GM23338 (cell line): ENCODE measurements at regions not wholly inside any gene's neighbourhood (a gene's known extent, or its start where the extent isn't known, plus 50 kb on each side); places are given as distances from the start of the nearest gene placed in this dataset.

ENCODE experiments used
- ATAC-seq: fragments of 200-7000 bp; cut with Tn5 transposase; 3 replicates; pipeline ENCODE4 v1.9.1; 2020
- DNase-seq: peaks from one replicate; pipeline ENCODE4 v3.0.0-alpha.2; 2015; ENCODE audit warnings: low spot score
- H2AFZ ChIP-seq: fragments of 200-600 bp; sonication (generic); 2 replicates; pipeline ENCODE4 v1.8.0; 2016; ENCODE audit warnings: antibody characterized with exemption, mild to moderate bottlenecking, moderate library complexity
- H3F3A ChIP-seq: fragments of 200-600 bp; sonication (generic); replicated peaks from 2 replicates; pipeline ENCODE4 v1.8.0; 2017; ENCODE audit warnings: antibody characterized with exemption, mixed run types, low read depth
- H3K27ac ChIP-seq: fragments of 200-600 bp; sonication (generic); 2 replicates; pipeline ENCODE4 v1.6.1; 2016; ENCODE audit warnings: low read depth
- H3K27me3 ChIP-seq: fragments of 200-600 bp; sonication (generic); 2 replicates; pipeline ENCODE4 v1.8.0; 2016; ENCODE audit warnings: mild to moderate bottlenecking, mixed run types, moderate library complexity; ENCODE audit not compliant: insufficient read depth
- H3K36me3 ChIP-seq: fragments of 200-600 bp; sonication (generic); 2 replicates; pipeline ENCODE4 v1.8.0; 2016; ENCODE audit warnings: mild to moderate bottlenecking; ENCODE audit not compliant: insufficient read depth
- H3K4me1 ChIP-seq: fragments of 200-600 bp; sonication (generic); 2 replicates; pipeline ENCODE4 v1.8.0; 2016; ENCODE audit warnings: mild to moderate bottlenecking, moderate library complexity; ENCODE audit not compliant: insufficient read depth
- H3K4me2 ChIP-seq: fragments of 200-600 bp; sonication (generic); 2 replicates; pipeline ENCODE4 v1.7.1; 2017; ENCODE audit warnings: mixed run types
- H3K4me3 ChIP-seq: fragments of 200-600 bp; sonication (generic); 2 replicates; pipeline ENCODE4 v1.6.1; 2016; ENCODE audit warnings: mixed run types
- H3K79me2 ChIP-seq: fragments of 200-600 bp; sonication (generic); replicated peaks from 2 replicates; pipeline ENCODE4 v1.8.0; 2017; ENCODE audit warnings: mild to moderate bottlenecking; ENCODE audit not compliant: insufficient read depth
- H3K9me2 ChIP-seq: fragments of 200-600 bp; sonication (generic); 2 replicates; pipeline ENCODE4 v1.8.0; 2017; ENCODE audit not compliant: insufficient read depth
- H4K20me1 ChIP-seq: fragments of 200-600 bp; sonication (generic); replicated peaks from 2 replicates; pipeline ENCODE4 v1.8.0; 2017; ENCODE audit warnings: mild to moderate bottlenecking; ENCODE audit not compliant: insufficient read depth
- H3K27ac Mint-ChIP-seq: 2 replicates; pipeline ENCODE4 v1.8.0; 2020; ENCODE audit warnings: inconsistent platforms, mild to moderate bottlenecking, moderate library complexity, mixed read lengths
- H3K27me3 Mint-ChIP-seq: 3 replicates; pipeline ENCODE4 v1.8.0; 2022; ENCODE audit warnings: low read depth, mild to moderate bottlenecking, moderate library complexity, mixed read lengths, inconsistent platforms; ENCODE audit not compliant: insufficient read depth, poor library complexity
- H3K36me3 Mint-ChIP-seq: 3 replicates; pipeline ENCODE4 v1.8.0; 2021; ENCODE audit warnings: low read depth, mild to moderate bottlenecking, inconsistent platforms, moderate library complexity, mixed read lengths
- H3K4me1 Mint-ChIP-seq: 3 replicates; pipeline ENCODE4 v1.8.0; 2020; ENCODE audit warnings: mild to moderate bottlenecking, inconsistent platforms, mixed read lengths
- H3K4me3 Mint-ChIP-seq: 3 replicates; pipeline ENCODE4 v1.8.0; 2021; ENCODE audit warnings: moderate library complexity, mild to moderate bottlenecking, inconsistent platforms, mixed read lengths
- H3K9me3 Mint-ChIP-seq: 3 replicates; pipeline ENCODE4 v1.8.0; 2020; ENCODE audit warnings: moderate library complexity, mild to moderate bottlenecking, inconsistent platforms, mixed read lengths
- CREB1 ChIP-seq: fragments of 250-450 bp; sonication (Bioruptor Pico); IDR thresholded peaks from 2 replicates; pipeline ENCODE4 v1.5.0; 2020; ENCODE audit warnings: low read depth, mild to moderate bottlenecking, moderate library complexity
- EZH2 ChIP-seq: fragments of 200-600 bp; sonication (generic); IDR thresholded peaks from one replicate; pipeline ENCODE4 v1.8.0; 2017; ENCODE audit warnings: antibody characterized with exemption, mild to moderate bottlenecking, low read depth; ENCODE audit not compliant: unreplicated experiment
- EZH2phosphoT487 ChIP-seq: fragments of 200-600 bp; sonication (generic); IDR thresholded peaks from one replicate; pipeline ENCODE4 v1.8.1; 2018; ENCODE audit warnings: antibody characterized with exemption; ENCODE audit not compliant: unreplicated experiment
- JUNB ChIP-seq: IDR thresholded peaks from one replicate; pipeline ENCODE4 v1.6.1; 2016; ENCODE audit warnings: antibody characterized with exemption; ENCODE audit not compliant: unreplicated experiment
- NANOG ChIP-seq: IDR thresholded peaks from 2 replicates; pipeline ENCODE4 v1.6.1; 2016; ENCODE audit warnings: antibody characterized with exemption, borderline replicate concordance
- POLR2AphosphoS5 ChIP-seq: IDR thresholded peaks from 2 replicates; pipeline ENCODE4 v1.6.1; 2016; ENCODE audit warnings: antibody characterized with exemption, low read depth
- STAT1 ChIP-seq: IDR thresholded peaks from one replicate; pipeline ENCODE4 v1.6.1; 2016; ENCODE audit warnings: antibody characterized with exemption; ENCODE audit not compliant: unreplicated experiment
- ZNF331 ChIP-seq: fragments of 250-450 bp; sonication (Bioruptor Pico); IDR thresholded peaks from 2 replicates; pipeline ENCODE4 v1.5.0; 2020; ENCODE audit warnings: low read depth, mild to moderate bottlenecking, moderate library complexity
- TF ChIP-seq, protein P1 (sequence below): fragments of 250-450 bp; sonication (Bioruptor Pico); IDR thresholded peaks from 2 replicates; pipeline ENCODE4 v1.5.0; 2020; ENCODE audit warnings: mild to moderate bottlenecking, moderate library complexity
- TF ChIP-seq, protein P2 (sequence below): IDR thresholded peaks from one replicate; pipeline ENCODE4 v1.6.1; 2018; ENCODE audit warnings: antibody characterized with exemption; ENCODE audit not compliant: unreplicated experiment
- TF ChIP-seq, protein P3 (sequence below), 2 experiments: fragments of 200-600 bp in 1 of 2; sonication (generic) in 1 of 2; conservative IDR thresholded peaks; 2 replicates each; pipeline versions ENCODE4 v1.5.1 to v1.6.1; 2016 to 2017; ENCODE audit warnings: antibody characterized with exemption in 2 of 2, low read depth in 2 of 2, mild to moderate bottlenecking in 2 of 2, moderate library complexity in 1 of 2
- TF ChIP-seq, protein P4 (sequence below): IDR thresholded peaks from 2 replicates; pipeline ENCODE4 v1.6.1; 2016; ENCODE audit warnings: antibody characterized with exemption

DNA sequence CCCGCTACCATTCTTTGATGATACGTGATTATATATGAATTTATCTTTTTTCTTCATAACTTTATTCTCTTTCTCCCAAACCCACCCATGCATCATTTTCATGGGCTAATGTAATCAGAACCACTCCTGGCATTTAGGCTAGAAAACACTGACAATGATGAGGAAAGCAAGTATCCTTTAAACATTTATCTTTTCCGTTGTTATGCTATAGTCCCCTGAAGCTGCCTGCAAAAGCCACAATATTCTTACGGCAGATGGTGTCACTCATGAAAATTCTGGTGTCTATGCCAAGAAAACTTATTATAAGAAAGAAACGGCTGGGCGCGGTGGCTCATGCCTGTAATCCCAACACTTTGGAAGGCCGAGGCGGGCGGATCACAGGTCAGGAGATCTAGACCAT is 221.8 kb upstream of the CTAGE1 start:
- no peaks in the 10 kb centered on the region for H3F3A ChIP-seq
- no peak overlapping the region for H2AFZ ChIP-seq
- Mint-ChIP-seq H3K36me3 (no peaks in the 10 kb centered on the region), H3K27ac (no peak overlapping the region), H3K27me3 (no peaks in the 10 kb centered on the region), H3K4me3 (no peak overlapping the region), H3K9me3 (peaks cover 3% of the 10 kb centered on the region; the same call in 2 of the 3 replicates), H3K4me1 (no peaks in the 10 kb centered on the region)
- no peak for DNase-seq
- no peaks in the 10 kb centered on the region for H3K4me1 ChIP-seq
- no peaks in the 10 kb centered on the region for H3K79me2 ChIP-seq
- no peaks in the 10 kb centered on the region for H3K36me3 ChIP-seq
- no peak for ATAC-seq
- no peak overlapping the region for H3K4me3 ChIP-seq
- H4K20me1 ChIP-seq, result no peaks in the 10 kb centered on the region
- H3K9me2 ChIP-seq, result no peaks in the 10 kb centered on the region; the same call in none of the 2 replicates
- H3K27ac ChIP-seq, result no peak overlapping the region
- H3K4me2 ChIP-seq, result no peak overlapping the region
- TF ChIP-seq, protein P1, sequence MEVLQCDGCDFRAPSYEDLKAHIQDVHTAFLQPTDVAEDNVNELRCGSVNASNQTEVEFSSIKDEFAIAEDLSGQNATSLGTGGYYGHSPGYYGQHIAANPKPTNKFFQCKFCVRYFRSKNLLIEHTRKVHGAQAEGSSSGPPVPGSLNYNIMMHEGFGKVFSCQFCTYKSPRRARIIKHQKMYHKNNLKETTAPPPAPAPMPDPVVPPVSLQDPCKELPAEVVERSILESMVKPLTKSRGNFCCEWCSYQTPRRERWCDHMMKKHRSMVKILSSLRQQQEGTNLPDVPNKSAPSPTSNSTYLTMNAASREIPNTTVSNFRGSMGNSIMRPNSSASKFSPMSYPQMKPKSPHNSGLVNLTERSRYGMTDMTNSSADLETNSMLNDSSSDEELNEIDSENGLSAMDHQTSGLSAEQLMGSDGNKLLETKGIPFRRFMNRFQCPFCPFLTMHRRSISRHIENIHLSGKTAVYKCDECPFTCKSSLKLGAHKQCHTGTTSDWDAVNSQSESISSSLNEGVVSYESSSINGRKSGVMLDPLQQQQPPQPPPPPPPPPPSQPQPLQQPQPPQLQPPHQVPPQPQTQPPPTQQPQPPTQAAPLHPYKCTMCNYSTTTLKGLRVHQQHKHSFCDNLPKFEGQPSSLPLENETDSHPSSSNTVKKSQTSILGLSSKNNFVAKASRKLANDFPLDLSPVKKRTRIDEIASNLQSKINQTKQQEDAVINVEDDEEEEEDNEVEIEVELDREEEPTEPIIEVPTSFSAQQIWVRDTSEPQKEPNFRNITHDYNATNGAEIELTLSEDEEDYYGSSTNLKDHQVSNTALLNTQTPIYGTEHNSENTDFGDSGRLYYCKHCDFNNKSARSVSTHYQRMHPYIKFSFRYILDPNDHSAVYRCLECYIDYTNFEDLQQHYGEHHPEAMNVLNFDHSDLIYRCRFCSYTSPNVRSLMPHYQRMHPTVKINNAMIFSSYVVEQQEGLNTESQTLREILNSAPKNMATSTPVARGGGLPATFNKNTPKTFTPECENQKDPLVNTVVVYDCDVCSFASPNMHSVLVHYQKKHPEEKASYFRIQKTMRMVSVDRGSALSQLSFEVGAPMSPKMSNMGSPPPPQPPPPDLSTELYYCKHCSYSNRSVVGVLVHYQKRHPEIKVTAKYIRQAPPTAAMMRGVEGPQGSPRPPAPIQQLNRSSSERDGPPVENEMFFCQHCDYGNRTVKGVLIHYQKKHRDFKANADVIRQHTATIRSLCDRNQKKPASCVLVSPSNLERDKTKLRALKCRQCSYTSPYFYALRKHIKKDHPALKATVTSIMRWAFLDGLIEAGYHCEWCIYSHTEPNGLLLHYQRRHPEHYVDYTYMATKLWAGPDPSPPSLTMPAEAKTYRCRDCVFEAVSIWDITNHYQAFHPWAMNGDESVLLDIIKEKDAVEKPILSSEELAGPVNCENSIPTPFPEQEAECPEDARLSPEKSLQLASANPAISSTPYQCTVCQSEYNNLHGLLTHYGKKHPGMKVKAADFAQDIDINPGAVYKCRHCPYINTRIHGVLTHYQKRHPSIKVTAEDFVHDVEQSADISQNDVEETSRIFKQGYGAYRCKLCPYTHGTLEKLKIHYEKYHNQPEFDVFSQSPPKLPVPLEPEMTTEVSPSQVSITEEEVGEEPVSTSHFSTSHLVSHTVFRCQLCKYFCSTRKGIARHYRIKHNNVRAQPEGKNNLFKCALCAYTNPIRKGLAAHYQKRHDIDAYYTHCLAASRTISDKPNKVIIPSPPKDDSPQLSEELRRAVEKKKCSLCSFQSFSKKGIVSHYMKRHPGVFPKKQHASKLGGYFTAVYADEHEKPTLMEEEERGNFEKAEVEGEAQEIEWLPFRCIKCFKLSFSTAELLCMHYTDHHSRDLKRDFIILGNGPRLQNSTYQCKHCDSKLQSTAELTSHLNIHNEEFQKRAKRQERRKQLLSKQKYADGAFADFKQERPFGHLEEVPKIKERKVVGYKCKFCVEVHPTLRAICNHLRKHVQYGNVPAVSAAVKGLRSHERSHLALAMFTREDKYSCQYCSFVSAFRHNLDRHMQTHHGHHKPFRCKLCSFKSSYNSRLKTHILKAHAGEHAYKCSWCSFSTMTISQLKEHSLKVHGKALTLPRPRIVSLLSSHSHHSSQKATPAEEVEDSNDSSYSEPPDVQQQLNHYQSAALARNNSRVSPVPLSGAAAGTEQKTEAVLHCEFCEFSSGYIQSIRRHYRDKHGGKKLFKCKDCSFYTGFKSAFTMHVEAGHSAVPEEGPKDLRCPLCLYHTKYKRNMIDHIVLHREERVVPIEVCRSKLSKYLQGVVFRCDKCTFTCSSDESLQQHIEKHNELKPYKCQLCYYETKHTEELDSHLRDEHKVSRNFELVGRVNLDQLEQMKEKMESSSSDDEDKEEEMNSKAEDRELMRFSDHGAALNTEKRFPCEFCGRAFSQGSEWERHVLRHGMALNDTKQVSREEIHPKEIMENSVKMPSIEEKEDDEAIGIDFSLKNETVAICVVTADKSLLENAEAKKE (CRISPR knock-in tag), result no peak
- TF ChIP-seq EZH2phosphoT487 (no peak), EZH2 (no peak), JUNB (no peak), CREB1 (no peak), NANOG (no peak), STAT1 (no peak), POLR2AphosphoS5 (no peak), ZNF331 (no peak)
- TF ChIP-seq, protein P2, sequence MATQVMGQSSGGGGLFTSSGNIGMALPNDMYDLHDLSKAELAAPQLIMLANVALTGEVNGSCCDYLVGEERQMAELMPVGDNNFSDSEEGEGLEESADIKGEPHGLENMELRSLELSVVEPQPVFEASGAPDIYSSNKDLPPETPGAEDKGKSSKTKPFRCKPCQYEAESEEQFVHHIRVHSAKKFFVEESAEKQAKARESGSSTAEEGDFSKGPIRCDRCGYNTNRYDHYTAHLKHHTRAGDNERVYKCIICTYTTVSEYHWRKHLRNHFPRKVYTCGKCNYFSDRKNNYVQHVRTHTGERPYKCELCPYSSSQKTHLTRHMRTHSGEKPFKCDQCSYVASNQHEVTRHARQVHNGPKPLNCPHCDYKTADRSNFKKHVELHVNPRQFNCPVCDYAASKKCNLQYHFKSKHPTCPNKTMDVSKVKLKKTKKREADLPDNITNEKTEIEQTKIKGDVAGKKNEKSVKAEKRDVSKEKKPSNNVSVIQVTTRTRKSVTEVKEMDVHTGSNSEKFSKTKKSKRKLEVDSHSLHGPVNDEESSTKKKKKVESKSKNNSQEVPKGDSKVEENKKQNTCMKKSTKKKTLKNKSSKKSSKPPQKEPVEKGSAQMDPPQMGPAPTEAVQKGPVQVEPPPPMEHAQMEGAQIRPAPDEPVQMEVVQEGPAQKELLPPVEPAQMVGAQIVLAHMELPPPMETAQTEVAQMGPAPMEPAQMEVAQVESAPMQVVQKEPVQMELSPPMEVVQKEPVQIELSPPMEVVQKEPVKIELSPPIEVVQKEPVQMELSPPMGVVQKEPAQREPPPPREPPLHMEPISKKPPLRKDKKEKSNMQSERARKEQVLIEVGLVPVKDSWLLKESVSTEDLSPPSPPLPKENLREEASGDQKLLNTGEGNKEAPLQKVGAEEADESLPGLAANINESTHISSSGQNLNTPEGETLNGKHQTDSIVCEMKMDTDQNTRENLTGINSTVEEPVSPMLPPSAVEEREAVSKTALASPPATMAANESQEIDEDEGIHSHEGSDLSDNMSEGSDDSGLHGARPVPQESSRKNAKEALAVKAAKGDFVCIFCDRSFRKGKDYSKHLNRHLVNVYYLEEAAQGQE, result no peak
- TF ChIP-seq, protein P3, sequence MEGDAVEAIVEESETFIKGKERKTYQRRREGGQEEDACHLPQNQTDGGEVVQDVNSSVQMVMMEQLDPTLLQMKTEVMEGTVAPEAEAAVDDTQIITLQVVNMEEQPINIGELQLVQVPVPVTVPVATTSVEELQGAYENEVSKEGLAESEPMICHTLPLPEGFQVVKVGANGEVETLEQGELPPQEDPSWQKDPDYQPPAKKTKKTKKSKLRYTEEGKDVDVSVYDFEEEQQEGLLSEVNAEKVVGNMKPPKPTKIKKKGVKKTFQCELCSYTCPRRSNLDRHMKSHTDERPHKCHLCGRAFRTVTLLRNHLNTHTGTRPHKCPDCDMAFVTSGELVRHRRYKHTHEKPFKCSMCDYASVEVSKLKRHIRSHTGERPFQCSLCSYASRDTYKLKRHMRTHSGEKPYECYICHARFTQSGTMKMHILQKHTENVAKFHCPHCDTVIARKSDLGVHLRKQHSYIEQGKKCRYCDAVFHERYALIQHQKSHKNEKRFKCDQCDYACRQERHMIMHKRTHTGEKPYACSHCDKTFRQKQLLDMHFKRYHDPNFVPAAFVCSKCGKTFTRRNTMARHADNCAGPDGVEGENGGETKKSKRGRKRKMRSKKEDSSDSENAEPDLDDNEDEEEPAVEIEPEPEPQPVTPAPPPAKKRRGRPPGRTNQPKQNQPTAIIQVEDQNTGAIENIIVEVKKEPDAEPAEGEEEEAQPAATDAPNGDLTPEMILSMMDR (conservative IDR thresholded peaks at IDR 0.05; ENCODE audit: low read depth in 2 of 2), result no peak
- TF ChIP-seq, protein P4, sequence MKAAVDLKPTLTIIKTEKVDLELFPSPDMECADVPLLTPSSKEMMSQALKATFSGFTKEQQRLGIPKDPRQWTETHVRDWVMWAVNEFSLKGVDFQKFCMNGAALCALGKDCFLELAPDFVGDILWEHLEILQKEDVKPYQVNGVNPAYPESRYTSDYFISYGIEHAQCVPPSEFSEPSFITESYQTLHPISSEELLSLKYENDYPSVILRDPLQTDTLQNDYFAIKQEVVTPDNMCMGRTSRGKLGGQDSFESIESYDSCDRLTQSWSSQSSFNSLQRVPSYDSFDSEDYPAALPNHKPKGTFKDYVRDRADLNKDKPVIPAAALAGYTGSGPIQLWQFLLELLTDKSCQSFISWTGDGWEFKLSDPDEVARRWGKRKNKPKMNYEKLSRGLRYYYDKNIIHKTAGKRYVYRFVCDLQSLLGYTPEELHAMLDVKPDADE, result no peak
- no peaks in the 10 kb centered on the region for H3K27me3 ChIP-seq
